ENCODE measurements at regions not wholly inside any gene's neighbourhood (a gene's known extent, or its start where the extent isn't known, plus 50 kb on each side); places are given as distances from the start of the nearest gene placed in this dataset.

DNA sequence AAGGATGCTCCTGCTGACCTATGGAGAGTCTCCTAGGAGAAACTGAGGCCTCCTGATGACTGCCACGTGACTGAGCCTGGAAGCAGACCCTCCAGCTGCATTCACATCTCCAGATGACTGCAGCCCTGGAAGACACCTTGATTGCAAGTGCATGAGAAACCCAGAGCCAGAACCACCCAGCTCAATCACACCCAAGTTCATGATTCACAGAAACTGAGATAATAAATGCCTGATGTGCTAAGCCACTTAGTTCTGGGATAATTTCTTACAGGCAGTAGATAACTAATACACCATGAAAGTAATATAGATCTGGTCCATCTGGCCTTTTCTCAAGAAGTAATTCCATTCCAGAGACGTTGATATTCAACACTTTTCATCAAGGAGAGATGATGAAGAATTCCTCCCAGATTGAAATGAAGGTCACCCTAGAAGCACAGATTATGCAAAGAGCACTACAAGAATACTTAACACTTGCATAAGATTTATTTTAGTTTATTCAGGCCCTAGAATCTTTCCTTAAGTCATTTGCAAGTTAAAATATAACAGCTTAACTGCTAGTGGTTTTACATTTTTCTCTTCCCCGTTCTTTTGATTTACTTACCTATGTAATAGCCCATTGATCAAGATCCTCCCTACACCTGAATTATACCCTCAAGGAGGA lies 208.2 kb upstream of the INHBA start:
- DNase-seq (no peak), ATAC-seq (ENCODE audit: poor library complexity) (no peak)
- intact Hi-C loops (cut with DNase I), result no loop called here

DNA sequence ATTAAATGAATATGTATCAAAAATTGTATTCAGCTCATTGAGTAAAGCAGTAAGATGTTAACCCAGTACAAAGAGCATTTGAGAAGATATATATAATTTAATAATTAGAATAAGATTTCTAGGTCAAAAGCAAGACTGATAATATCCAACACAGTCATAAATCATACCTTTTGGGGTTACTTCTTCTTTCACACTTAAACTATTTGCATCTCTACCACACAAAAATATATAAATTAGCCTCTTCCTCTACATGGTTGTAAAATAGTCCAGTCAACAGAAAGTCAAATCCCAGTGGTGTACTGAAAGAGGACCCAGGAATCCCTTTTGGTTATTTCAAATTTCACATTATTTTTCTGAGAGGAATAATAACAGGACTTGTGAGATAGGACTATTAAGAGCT lies 204.6 kb upstream of the INHBA start:
- intact Hi-C loops (cut with DNase I), result no loop called here
- DNase-seq (no peak), ATAC-seq (ENCODE audit: poor library complexity) (no peak)

DNA sequence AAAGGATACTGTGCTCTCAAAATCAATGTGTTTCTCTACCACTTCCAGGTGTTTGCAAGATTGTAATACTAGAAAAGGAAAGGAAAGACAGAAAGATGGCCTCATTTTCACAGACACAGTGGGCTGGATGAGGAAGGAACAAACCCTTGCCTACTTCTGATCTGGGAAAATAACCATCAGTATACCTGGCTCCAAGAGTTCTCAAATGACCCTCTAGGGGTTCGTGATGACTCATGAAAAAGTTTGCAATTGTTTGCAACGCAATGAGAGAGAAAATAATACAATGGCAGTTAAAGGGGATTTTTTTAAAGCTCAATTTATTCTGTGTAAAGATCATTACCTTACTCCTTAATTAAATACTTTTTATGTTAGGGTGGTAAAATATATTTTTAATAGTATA lies 197.6 kb upstream of the INHBA start:
- DNase-seq, result no peak
- intact Hi-C loops (cut with DNase I), result no loop called here
- ATAC-seq (ENCODE audit: poor library complexity), result no peak

DNA sequence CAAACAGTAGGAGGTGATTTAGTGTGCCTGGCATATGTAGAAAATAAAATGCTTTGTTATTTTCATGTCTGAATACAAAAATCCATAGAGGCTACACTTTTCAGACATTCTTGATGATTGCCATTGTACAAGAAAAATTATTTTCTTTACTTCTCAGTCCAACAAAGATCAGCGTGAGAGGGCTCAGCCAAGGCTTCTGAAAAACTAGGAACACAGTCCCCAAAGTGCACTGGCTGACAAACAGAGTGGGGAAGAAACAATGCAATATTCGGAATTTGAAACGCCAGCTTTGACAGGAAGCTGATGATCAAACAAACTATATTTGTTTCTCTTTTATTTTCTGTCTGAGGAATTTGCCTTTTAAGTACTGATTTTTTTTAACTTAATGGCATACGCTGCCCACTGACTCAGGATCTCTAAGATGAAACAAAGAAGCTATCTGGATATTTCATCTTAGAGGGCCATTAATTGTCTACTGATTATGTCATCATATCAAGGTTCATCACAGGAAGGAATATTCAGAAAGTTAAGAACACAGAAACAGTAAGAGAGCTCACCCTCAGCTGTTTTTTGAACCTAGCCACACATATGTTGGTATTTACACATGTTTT lies 197.0 kb upstream of the INHBA start:
- no peak for ATAC-seq (ENCODE audit: poor library complexity)

DNA sequence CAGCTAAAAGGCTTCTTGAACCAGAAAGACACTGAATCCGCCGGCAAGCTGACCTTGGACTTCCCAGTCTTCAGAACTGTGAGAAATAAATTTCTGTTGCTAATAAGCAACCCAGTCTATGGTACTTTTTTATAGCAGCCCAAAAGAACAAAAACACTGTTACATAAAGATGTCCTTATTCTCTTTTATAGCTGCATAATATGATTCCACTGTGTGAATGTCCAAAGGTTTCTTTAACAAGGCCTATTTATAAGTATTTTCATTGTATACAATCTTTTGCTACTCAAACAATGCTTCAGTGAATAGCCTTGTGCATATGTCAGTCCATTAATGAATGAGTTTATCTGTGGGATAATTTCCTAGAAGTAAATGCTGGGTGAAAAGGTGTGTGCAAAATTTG lies 190.8 kb upstream of the INHBA start:
- intact Hi-C loops (cut with DNase I), result no loop called here
- ATAC-seq (ENCODE audit: poor library complexity), result no peak

More for the DNA sequence above, 197.0 kb upstream of the INHBA start:
- no peak for DNase-seq
- intact Hi-C loops (cut with DNase I), result no loop called here

DNA sequence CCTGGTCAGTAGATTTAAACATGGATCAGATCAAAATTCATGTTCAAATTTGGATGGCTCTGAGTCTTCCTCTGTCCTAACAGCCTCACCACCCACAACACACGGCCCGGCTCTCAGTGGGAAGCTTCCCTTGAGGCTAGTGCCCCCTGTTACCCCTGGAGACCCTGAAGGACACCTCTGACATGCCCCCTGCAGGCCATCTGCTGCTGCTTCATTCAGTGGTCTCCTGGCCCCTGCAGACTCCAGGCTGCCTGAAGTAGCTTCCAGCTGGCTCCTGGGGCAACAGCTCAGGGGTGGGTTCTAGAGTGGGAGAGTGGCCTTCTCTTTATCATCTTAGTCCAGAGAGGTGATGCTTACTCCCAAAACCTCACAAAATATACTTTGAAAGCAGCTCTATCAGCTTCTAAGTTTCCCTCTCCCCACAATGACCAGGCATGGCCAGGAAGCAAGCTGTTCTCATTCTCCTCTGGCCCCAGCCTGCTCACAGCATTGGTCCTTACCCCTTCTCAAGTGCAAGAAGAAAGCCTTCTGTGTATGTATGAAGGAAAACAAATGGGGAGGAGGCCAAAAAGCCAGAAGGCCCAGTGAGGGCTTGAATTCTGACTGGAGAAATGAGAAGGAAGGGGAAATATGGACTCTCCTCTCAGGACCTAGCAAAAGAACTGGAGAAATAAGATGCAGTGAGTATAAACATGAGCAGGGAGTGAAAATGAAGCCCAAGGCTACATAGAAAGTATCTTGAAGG lies 189.6 kb upstream of the INHBA start:
- ATAC-seq (ENCODE audit: poor library complexity), result no peak
- intact Hi-C loops (cut with DNase I), result no loop called here
- no peak for DNase-seq

More for the DNA sequence above, 190.8 kb upstream of the INHBA start:
- no peak for DNase-seq

DNA sequence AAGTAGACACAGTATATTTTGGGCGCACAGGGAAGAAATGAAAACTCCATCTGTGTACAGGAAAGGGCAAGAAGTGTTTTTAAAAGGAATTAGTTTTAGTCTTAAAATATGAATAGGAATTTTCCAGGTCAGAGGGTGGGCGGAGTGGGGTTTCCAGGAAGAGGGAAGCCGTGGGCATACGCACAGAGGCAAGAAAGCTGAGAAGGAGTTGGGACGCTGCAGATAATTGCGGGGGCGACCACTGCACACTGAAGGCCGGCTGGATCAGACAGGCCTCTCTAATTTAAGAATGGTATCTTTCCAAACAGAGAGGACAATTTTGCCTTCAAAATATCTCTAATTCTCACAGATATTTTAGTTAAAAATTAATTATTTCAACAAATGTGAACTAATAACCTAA lies 189.1 kb upstream of the INHBA start:
- intact Hi-C loops (cut with DNase I), result no loop called here
- DNase-seq, result no peak
- ATAC-seq (ENCODE audit: poor library complexity), result no peak

DNA sequence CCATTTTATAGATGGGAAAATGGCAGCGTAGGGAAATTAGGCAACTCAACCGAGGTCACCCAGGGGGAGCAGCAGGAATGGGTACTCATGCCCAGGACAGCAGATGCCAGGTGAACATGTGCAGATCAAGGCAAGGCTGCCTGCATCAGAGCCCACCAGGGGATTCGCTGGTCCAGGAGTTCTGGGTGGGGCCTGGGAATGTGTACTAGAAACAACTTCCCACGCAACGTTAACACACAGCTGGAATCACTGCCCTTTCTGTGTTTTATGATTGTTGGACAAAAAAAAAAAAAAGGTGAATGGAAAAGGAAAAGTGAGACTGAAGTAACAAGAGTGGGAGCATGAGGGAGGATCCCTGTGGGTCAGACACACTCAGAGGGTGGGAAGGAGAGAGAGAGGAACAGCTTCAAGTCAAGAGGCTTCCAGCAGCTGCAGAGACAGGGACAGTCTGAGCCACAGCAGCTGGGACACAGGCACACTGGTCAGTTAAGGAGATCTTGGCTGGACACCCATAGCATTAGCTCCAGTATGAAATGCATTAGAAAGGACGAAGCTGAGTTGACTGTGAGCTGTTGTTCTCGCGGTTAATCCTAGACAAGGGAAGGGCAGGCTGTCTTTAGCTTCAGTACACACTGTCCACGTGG lies 187.9 kb upstream of the INHBA start:
- ATAC-seq (ENCODE audit: poor library complexity), result peak; percentile 66
- intact Hi-C loops (cut with DNase I), result no loop called here
- DNase-seq, result peak; percentile 42

DNA sequence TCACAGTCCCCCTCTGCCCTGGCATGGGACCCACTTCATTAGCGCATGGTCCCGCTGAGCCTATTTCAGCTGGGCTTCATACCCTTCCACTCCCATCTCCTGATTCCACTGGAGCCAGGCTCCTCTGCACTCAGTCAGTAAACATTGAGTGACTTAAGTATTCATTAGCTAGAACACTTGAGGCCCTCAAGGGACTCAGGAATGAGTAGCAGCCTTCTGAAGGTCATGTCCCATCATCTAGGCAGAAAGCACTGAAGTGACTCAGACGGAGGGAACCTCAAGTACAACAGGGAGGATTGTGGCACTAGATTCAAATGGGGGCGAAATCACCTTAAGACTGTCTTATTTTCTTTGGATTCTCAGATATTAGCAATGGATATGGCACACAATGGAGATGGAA lies 186.6 kb upstream of the INHBA start:
- intact Hi-C loops (cut with DNase I), result no loop called here
- ATAC-seq (ENCODE audit: poor library complexity) (no peak), DNase-seq (no peak)

DNA sequence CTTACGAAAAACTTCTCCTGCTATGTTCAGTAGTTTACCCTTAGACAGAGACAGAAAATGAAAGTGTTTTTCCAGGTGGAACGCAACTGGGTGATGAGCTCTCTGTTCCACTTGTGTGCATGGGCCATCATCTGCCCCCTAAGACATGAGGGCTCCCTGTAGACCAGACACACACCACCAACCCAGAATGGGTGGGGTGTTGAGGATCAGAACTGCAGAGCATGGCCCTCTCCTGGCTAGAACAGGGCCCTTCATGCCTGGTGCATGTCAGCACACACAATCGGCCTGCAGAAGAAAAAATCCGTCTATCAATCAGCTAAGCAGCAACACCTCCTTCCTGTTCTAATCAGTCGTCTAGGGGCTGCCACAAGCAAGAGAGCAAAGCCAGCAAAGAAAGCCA lies 186.2 kb upstream of the INHBA start:
- DNase-seq (no peak), ATAC-seq (ENCODE audit: poor library complexity) (no peak)
- intact Hi-C loops (cut with DNase I), result no loop called here

DNA sequence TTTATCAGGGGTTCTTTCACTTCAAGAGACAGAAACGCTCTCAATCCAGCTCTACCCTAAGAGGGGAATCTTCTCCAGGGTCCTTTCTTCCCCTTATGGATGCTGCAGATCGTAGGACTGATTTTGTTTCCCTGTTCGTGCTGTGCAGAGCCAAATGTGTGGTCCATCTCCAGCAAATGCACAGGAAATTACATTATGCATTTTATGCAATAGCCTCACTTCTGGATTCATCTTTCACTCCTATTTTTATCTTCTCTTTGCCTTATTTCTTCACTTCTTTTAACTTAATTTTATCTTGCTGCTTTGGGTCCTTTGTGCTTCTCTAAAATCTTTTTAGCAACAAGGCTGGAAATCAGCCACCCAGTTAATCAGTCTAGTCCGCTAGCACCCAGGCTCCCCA lies 184.5 kb upstream of the INHBA start:
- ATAC-seq (ENCODE audit: poor library complexity) (no peak), DNase-seq (no peak)
- intact Hi-C loops (cut with DNase I), result no loop called here

DNA sequence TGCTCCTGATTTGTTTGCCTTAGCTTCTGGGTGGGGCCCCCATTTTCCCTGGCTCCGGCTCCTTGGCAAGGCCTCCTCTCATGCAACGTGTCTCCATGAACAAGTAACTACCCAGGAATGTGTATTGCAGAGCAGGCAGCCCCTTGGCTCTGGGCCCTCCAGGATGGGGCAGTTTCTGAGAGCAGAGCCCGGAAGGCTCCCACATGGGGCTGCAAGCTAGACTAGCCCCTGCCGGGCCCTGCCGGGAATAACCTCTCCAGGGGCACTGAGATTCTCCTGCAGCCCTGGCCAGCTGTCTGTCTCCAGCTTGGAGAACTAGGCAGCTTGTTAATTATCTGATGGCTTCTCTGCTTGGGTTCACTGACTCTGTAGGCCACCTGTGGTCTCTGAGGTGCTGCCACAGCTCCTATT lies 184.0 kb upstream of the INHBA start:
- intact Hi-C loops (cut with DNase I), result no loop called here
- DNase-seq (peak; percentile 79), ATAC-seq (ENCODE audit: poor library complexity) (peak; percentile 53)

DNA sequence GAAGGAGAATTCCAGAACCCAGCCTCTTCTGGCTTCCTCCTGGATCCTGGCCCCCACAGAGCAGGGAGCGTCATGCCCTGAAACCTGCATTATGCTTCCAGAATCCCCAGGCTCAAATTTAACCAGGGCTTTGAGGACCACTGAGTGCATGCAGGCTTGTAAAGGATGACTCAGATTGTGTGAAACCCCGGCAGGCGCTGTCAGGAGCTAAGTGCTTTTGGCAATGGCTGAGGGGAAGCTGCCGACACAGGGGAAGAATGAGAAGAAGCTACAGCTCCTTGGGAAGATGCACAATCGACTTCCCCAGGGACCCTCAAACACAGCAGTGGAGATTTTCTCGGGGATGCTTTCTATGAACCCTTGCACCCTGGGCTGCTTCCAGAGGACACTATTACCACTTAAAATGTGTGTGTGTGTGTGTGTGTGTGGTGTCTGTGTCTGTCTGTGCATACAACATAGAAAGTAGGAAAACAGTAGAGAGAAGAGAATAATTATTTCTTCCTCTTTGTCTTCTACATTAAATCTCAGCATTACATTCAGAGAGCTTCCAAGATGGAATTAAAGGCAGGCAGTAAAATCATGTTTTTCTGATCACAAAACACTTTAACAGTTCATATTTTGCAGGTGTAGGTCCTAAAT lies 183.5 kb upstream of the INHBA start:
- ATAC-seq (ENCODE audit: poor library complexity) (peak; percentile 22), DNase-seq (no peak)
- intact Hi-C loops (cut with DNase I), result no loop called here

DNA sequence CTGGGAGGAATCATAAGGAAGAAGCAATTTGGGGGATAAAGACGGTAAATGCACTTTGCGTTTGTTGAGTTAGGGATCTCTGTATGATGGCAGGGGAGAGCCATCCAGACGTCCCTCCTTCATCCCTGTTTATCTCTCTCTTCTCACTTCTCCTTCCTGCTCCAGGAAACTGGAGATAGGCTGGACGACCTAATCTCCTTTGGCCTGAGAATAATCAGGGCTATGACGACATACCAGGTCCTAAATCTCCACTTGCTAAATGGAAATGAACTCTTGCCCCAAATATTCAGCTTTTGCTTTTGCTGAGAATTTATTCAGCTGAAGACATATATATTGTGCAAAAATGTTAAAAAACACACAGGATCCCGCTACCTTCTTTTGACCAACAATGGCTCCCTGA lies 182.9 kb upstream of the INHBA start:
- DNase-seq (no peak), ATAC-seq (ENCODE audit: poor library complexity) (no peak)
- intact Hi-C loops (cut with DNase I), result no loop called here

DNA sequence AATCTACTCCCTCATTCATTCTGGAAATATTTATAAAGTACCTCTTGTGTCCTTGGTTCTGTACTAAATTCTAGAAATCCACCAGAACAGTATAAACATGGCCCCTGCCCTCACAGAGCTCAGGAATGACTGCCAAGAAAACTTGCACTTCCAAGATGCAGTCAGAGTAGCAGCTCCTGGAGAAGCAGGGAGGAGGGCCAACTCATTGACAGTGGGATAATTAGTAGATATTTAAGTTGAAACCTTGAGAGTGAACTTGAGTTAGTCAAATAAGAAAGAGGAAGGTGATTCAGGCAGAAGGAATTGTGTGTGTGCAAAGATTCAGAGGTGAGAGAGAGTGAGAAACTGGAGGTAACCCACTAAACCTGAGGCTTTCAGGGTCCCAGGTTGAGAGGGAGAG lies 182.2 kb upstream of the INHBA start:
- no peak for ATAC-seq (ENCODE audit: poor library complexity)
- intact Hi-C loops (cut with DNase I), result no loop called here
- DNase-seq, result no peak

DNA sequence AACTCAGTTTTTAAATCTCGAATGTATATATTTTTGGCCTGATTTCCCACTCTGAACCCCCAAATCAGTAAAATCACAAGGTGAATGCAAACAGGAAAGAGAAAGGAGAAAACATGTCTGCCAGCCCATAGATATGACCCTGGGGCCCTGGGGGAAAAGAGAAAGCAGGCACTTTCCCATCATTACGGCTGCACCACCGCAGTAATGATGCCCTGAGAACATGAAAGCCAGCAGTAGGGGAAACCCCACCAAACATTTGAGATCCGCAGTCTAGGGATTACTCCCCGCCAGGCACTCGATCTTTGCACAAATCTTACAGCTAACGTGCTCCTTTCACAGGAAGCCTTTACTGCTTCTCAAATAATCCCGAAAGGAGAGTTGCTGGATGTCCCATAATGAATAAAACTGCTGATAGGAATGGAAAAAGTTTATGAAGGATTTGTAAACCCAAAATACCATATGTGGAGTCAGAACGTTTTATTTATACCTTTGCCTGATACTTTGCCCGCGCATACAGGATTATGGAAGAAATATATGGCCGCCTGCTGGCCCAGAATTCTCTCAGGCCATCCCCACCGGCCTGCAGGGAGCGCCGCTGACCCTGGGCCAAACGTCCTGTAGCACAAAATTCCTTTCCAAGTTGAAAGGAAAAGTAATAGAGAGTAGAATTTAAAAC lies 180.0 kb upstream of the INHBA start:
- intact Hi-C loops (cut with DNase I), result no loop called here
- no peak for ATAC-seq (ENCODE audit: poor library complexity)
- no peak for DNase-seq

DNA sequence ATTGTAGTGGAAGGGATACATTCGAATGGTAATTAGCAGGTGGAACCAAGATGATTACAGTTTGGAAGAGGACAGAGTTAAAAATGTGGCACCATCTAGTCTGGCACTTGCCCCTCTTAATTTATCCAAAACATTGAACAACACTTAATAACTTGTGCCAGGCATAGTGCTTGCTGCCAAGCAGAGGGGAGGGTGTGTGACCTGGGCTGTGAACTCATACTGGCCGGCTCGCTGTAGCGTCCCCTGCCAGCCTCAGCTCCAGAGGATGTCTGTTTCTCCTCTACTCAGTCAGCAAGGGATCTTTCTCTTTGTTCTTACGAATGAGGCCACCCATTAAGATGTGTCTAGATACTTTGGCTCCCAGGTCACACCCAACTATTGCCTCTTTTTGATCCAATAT lies 179.4 kb upstream of the INHBA start:
- intact Hi-C loops (cut with DNase I), result no loop called here
- ATAC-seq (ENCODE audit: poor library complexity) (no peak), DNase-seq (no peak)

DNA sequence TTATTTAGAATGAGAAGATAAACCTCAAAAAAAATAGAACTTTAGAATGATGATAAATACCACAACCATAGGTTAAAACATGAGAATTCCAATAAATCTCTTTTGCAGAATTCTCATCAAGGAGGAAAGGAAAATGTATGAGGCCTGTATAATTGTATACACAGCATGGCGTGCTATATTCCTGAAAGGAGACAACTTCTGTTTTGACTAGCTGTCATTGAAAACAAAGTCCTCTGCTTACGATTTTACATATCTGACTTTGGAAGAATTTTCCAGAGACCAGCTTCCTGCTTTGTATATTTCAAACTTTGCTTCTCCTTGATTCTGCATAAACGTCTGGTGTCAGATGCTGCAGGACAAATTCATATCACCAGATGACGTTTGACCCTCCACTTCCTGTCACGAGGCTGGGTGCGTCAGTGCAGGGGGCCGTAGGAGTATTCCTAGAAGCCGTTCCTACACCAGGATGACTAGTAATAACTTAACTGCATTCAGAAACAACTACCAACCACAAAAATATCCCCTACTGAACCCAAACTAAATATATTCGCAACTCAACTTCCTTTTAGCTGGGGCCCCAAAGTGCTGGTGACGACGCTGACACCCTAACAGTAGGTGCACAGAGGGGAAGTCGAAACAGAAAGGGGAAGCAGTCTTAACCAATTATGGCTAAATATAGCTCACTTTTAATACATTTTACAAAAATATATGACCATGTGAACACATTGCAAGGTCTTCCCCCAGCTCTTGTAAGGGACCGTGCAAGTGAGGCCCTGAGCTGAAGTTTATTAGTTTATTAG lies 178.6 kb upstream of the INHBA start:
- ATAC-seq (ENCODE audit: poor library complexity) (peak; percentile 60), DNase-seq (peak; percentile 50)
- intact Hi-C loops (cut with DNase I), result no loop called here

All from Right ventricle myocardium superior (tissue), 1 donor.